HG02642 (cell line): ENCODE measurements at regions not wholly inside any gene's neighbourhood (a gene's known extent, or its start where the extent isn't known, plus 50 kb on each side); places are given as distances from the start of the nearest gene placed in this dataset.
"Not testable (repeated sequence)": the region's sequence is repeated elsewhere in the genome, so short reads cannot be mapped to it uniquely, and the experiment has no call there.

Experiments used
- ATAC-seq: cut with Tn5 transposase; IDR thresholded peaks from one replicate; pipeline ENCODE4 v1.9.1; 2021; ENCODE audit warnings: mild to moderate bottlenecking; ENCODE audit not compliant: unreplicated experiment, poor library complexity

- ATAC-seq, result not testable (repeated sequence)
Measured at GRCh38 chr17:20387549-20387948, 79.8 kb downstream of the LGALS9B start.

GRCh38 chr17:20381358-20382300 lies 85.7 kb downstream of the LGALS9B start:
- peak; percentile 52 for ATAC-seq

GRCh38 chr17:20380625-20381024 lies 86.7 kb downstream of the LGALS9B start:
- ATAC-seq, result not testable (repeated sequence)

- not testable (repeated sequence) for ATAC-seq
Measured at GRCh38 chr17:20379251-20379650, 88.1 kb downstream of the LGALS9B start.

- not testable (repeated sequence) for ATAC-seq
Measured at GRCh38 chr17:20376642-20377041, 90.7 kb downstream of the LGALS9B start.

- ATAC-seq, result not testable (repeated sequence)
Measured at GRCh38 chr17:20375745-20376144, 91.6 kb downstream of the LGALS9B start.
